Hepatocyte (in vitro differentiated cells): ENCODE measurements at regions not wholly inside any gene's neighbourhood (a gene's known extent, or its start where the extent isn't known, plus 50 kb on each side); places are given as distances from the start of the nearest gene placed in this dataset.

Experiments used
- EZH2 ChIP-seq: fragments of 200-600 bp; sonication (generic); IDR thresholded peaks from 2 replicates; pipeline ENCODE4 v1.6.1; 2016; ENCODE audit warnings: antibody characterized with exemption, mild to moderate bottlenecking, borderline replicate concordance
- EZH2phosphoT487 ChIP-seq: fragments of 200-600 bp; sonication (generic); IDR thresholded peaks from one replicate; pipeline ENCODE4 v1.6.1; 2018; ENCODE audit warnings: antibody characterized with exemption, mild to moderate bottlenecking, low read depth, moderate library complexity; ENCODE audit not compliant: unreplicated experiment, severe bottlenecking
- TF ChIP-seq, protein P1 (sequence below): fragments of 200-600 bp; sonication (generic); IDR thresholded peaks from 2 replicates; pipeline ENCODE4 v1.5.1; 2016; ENCODE audit warnings: antibody characterized with exemption, mild to moderate bottlenecking; ENCODE audit not compliant: poor library complexity

DNA sequence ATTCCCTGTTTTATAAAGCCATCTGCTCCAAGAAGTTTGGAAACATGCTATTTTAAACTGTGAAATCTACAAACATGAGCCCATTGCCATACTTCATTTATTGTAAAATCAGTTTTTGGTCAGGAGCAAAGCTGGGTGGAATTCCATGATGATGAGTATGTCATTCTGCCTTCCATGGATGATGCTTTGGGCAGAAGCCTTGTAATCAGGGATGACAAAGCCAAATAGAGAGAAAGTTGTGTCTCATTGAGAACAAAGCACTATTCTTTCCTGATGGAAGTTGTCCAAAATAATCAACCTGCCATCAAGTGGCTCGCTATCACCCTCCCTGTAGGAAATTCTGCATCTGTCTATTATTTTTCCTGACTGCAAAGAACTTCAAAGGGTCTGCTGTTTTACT lies 313.0 kb upstream of the DEFB112 start:
- TF ChIP-seq, protein P1, sequence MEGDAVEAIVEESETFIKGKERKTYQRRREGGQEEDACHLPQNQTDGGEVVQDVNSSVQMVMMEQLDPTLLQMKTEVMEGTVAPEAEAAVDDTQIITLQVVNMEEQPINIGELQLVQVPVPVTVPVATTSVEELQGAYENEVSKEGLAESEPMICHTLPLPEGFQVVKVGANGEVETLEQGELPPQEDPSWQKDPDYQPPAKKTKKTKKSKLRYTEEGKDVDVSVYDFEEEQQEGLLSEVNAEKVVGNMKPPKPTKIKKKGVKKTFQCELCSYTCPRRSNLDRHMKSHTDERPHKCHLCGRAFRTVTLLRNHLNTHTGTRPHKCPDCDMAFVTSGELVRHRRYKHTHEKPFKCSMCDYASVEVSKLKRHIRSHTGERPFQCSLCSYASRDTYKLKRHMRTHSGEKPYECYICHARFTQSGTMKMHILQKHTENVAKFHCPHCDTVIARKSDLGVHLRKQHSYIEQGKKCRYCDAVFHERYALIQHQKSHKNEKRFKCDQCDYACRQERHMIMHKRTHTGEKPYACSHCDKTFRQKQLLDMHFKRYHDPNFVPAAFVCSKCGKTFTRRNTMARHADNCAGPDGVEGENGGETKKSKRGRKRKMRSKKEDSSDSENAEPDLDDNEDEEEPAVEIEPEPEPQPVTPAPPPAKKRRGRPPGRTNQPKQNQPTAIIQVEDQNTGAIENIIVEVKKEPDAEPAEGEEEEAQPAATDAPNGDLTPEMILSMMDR = no peak
- TF ChIP-seq EZH2phosphoT487 (no peak), EZH2 (no peak)
